Right kidney (tissue), 1 donor: ENCODE measurements at regions not wholly inside any gene's neighbourhood (a gene's known extent, or its start where the extent isn't known, plus 50 kb on each side); places are given as distances from the start of the nearest gene placed in this dataset.
"Not testable (repeated sequence)": the region's sequence is repeated elsewhere in the genome, so short reads cannot be mapped to it uniquely, and the experiment has no call there.

Experiments
- DNase-seq: peaks from one replicate; pipeline ENCODE4 v3.0.0-alpha.2; 2016

DNA sequence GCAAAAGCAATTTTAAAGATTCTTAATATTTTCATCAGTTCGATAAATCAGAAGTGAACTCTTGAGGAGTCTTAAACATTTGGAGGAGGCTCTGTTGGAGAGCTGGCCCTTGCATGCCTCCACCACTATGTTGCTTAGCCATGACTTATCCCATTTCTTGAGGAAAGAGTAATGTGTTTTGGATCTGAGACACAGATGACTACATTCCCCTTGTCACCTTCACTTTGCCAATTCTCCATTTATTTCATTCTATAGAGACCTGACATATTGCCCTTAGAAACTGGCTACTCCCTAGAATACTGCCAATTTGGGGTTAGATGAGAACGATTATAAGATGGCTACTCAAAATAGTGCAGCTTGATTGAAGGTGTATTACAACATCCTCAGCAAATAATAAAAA lies 157.4 kb upstream of the TMEM260 start:
- DNase-seq, result no peak

GRCh38 chr14:56422703-56423213 lies 156.8 kb upstream of the TMEM260 start:
- peak; percentile 43 for DNase-seq

DNA sequence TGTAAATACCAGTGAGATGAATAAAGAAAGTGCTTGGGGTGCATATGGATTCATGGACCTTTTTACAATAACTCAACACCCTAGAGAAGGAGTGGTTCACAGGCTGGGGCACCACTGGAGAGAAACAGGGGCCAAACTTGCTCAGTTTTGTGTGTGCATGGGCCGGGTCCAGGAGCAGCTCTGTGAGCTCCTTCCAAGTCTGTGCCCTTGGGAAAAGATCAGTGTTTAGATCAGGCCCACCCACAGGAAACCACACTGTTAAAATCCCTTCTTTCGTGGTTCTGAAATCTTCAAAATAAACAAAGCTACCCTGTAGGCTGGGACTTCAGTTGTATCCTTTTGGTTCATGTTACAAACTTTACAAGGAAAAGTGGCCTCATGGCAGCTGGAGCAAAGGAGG lies 156.1 kb upstream of the TMEM260 start:
- no peak for DNase-seq

DNA sequence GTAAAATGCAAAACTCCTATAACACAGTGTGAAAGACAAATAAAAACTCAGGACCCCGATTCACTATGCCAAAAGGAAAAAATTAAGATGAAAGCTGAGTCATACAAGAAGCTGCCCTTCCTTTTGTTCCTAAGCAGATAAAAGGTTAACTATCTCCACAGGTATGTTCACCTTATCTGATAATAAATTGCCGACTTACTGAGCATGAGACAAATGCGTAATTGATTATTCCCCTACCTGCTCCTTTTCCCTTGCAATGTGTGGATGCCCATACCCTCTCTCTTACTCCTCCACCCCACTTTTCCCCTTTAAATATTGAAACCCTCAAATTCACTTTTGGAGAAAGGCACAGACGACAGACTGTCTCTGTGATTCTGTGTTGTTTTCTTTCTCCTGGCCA lies 148.6 kb upstream of the TMEM260 start:
- DNase-seq, result no peak

DNA sequence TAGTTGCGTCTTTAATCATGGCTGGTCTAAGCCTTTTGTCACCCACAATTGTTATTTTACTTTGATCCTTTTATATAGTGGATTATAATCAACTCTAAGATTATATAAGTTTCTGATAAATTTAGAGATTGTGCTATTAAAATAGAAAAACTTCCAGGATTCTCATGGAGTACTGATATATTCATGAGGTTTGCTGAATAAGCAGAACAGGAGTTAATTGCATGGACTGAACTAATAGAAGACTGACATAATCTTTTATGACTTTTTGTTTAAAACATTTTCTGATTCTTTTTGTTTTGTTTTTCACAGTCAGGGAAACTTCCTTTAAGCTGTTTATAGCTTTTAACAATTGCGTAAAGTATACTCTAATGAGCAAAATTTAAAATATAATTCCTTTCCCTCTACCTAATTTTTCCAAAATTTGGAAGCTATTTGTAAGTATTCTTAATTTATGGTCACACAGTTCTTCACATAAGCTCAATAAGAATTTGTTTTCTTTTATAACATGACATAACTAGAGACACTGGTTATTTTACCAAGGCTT lies 129.9 kb upstream of the TMEM260 start:
- no peak for DNase-seq

- no peak for DNase-seq
These were observed 126.7 kb upstream of the TMEM260 start for GRCh38 chr14:56452940-56453339.

DNA sequence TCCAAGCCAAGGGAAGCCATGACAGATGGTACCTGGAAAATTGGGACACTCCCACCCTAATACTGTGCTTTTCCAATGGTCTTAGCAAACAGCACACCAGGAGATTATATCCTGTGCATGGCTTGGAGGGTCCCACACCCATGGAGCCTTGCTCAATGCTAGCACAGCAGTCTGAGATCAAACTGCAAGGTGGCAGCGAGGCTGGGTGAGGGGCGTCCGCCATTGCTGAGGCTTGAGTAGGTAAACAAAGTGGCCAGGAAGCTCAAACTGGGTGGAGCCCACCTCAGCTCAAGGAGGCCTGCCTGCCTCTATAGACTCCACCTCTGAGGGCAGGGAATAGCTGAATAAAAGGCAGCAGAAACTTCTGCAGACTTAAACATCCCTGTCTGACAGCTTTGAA lies 124.9 kb upstream of the TMEM260 start:
- DNase-seq, result not testable (repeated sequence)

GRCh38 chr14:56460469-56460868 lies 119.1 kb upstream of the TMEM260 start:
- no peak for DNase-seq

DNA sequence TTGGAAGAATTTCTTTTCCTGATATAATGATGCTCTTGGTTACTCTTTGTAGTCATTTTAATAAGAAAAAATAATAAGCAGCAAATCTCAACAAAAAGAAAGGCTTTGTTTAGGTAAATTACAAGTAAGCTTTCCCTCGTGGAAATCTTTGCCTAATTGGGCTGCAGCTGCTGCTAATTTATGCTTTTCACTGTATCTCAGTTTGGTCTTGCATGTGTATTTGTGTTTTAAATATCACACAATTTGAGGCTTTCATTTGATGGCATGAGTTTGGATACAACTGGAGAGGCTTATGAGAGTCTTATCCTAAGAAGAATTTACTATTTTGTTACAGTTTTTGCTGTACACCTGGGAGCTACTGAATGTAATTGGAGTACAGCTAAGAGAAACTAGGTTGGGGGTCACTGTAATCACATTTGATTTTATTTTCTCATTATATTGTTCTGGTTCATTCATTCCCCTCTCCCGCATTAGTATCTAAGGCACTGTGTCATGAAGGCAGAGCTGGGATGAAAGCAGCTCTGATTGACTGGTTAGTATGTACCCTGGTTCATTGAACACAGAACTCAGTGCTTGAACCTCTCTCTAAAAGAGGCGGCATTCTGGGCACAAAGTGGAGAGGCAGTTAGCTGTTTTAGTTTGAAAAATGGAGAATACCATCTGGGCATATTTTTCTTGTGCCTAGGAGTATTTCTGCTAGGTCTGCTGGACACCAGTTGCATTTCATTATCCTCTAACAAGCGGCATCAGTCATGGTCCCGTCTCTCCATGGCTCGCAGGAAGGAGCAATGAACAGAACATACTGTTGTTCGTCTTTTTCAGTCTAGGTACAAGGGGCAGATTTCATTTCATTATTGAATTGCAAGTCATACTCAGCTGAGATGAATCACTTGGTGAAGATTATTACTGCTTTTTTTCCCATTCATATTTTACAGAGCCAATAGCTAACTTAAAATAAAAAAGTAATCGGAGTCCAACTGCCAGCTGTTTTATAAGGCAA lies 118.0 kb upstream of the TMEM260 start:
- DNase-seq, result no peak

GRCh38 chr14:56463271-56463890 lies 116.2 kb upstream of the TMEM260 start:
- no peak for DNase-seq

DNA sequence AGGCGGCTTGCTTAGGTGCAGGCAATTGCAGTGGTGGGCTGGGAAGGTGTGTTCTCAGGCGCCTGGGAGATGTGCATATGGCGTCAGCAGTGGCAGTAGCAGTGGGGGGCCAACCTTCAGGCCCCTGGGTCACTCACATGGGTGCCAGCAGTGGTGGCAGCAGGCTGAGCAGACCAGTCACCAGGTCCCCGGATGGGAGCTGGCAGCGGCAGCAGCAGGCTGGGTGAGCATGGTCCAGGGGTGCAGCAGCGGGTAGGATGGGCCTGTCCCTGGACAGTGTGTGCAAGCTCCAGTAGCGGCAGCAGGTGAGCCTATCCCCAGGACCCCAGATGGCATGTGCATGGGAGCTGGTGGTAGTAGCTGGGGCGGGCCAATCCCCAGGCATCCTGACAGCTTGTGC lies 108.5 kb upstream of the TMEM260 start:
- no peak for DNase-seq

DNA sequence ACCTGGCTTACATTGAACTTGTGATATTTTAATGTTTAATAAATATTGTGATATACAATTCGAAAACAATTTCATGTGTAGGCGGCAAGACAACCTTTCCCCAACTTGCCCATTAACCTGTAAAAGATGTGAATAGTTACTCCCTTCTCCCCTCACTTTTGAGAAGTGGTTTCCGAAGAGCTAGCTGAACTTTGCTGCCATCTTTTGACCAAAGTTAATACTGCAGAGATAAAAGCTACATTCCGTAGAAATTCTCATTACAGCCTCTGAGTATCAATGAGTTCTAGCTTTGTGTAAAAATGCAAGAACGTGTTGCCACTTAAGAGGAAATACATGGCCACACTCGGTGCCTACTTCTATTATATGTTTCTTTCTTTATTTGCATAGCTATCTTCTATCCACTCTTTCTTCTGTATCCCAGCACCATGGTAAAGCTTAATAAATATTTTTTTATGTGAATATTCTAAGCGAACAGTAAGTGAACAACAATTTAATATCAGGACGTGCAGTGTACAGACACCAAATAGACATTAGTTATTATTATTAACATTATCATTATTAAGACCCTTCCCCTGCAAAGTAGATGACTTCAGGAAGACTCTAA lies 105.1 kb upstream of the TMEM260 start:
- no peak for DNase-seq

DNA sequence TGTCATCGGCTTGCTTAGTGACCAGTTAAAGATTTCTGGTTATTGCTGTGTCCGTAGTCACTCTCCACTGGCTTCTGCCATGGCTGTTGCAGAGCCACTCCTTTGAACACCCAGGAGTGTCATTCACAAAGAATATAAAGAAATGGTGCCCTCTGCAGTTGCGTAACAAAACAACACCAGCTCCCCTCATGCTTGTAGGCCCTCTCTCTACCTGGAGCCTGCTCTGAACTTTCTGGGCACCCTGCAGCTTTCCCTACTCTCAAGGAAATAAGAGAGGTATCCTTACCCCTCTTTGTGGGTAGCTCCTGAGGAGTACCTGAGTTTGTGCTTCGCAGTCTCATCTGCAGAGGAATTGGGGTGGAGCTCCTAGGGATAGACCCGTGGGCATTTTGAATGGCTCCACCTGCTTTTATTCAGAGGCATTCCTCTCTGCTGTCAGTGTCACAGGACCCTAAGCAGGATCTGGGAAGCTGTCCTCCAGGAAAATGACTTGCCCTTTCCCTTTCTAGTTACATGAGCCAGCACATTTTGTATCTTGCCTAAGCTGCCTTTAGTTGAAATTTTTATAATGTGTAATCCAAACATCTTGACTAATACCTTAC lies 97.2 kb upstream of the TMEM260 start:
- DNase-seq, result no peak

DNA sequence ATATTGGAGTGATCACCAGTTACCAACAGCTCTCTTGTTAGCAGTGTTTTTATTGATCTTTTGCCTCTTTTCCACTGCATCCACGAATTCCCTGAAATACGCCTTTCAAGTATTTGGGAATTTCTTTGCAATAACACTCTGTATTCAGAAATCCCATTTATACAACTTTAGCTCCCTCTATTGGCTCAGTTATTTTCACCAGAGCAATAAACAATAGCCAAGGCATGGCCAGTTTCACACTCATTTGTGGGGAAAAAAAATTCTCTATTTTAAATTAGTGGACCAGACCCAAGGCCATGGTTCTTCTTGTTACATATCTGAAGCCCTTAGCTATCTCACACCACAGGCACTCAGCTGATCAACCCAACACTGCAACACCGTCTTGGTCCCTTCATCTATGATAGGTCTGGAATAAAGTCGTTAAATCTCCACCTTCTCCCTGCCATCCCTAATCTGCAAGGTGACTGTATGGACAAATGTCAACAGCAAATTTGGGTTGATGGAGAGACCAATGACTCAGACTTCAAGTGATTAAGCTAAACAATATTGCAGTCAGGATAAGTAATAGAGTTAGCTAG lies 92.4 kb upstream of the TMEM260 start:
- DNase-seq, result no peak

GRCh38 chr14:56487761-56488160 lies 91.8 kb upstream of the TMEM260 start:
- DNase-seq, result no peak

DNA sequence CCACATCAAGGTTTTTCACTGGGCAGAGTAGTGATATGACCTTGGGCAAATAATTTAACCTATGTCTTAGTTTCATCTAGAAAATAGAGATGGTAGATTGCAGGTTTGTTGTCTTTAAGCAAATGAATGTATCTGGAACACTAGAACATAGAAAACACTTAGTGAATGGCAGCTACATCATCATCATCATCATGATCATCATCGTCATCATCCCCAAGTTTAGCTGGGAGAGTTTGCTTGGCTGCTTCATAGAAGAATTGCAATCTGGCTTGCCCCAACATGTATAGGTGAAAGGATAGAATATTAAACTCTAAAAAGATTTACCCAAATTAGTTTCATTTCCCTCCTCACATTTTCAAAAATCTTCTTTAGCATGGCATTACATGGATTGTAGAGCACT lies 91.3 kb upstream of the TMEM260 start:
- no peak for DNase-seq

- DNase-seq, result no peak
These were observed 89.2 kb upstream of the TMEM260 start for GRCh38 chr14:56490379-56490778.

DNA sequence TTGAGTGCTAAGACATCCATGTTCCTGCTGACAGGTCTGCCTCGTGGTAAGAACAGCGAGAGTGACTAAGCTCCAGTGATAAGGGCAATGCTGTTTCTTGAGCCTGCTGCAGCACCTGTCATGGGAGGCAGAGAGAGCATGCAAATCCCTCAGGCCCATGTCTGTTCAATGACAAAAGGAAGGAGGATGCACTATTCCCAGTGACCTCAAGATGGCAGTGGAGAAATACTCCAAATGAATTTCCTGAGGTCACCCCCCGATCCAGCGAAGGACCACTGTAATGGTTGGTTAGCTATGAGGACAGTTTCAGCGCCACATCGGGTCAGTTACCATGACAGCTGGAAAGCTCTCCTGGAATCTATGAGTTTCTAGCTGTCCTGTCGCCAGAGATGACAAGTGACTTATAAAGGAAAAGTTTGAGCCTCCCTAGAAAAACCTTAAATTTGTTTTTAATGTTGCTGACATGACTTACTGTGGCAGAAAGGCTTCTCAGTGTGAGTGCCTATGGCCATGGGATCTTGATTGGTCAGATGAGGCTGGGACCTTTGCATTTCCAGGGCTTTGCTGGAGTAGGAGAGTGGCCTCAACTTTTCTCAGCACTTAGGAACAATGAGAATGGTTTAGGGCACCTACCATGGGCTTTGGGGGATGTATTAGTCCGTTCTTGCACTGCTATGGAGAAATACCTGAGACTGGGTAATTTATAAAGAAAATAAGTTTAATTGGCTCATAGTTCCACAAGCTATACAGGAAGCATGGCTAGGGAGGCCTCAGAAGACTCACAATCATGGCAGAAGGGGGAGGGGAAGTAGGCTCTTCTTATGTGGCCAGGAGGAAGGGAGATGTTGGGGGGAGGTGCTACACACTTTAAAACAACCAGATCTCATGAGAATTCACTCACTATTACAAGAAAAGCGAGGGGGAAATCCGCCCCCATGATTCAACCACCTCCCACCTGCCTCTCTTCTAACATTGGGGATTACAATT lies 88.0 kb upstream of the TMEM260 start:
- DNase-seq, result peak; percentile 41

- DNase-seq, result no peak
These were observed 85.4 kb upstream of the TMEM260 start for GRCh38 chr14:56494167-56494566.

DNA sequence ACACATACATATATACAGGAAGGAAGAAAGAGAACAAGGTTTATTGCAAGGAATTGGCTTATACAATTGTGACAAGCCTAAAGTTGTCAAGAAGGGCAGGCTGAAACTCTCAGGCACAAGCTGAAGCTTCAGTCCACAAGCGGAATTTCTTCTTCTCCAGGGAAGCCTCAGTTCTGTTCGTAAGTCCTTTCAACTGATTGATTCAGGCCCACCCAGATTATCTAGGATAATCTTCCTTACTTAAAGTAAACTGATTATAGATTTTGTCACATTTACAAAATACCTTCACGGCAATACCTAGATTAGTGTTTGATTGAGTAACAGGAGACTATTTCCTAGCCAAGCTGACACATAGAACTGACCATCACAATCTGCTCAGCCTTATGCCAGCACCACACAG lies 81.5 kb upstream of the TMEM260 start:
- no peak for DNase-seq
